Right lung (tissue), 2 donors: ENCODE measurements at regions not wholly inside any gene's neighbourhood (a gene's known extent, or its start where the extent isn't known, plus 50 kb on each side); places are given as distances from the start of the nearest gene placed in this dataset.

Source experiments
- DNase-seq, 2 donors: peaks; one replicate each; pipeline ENCODE4 v3.0.0-alpha.2; 2013

DNA sequence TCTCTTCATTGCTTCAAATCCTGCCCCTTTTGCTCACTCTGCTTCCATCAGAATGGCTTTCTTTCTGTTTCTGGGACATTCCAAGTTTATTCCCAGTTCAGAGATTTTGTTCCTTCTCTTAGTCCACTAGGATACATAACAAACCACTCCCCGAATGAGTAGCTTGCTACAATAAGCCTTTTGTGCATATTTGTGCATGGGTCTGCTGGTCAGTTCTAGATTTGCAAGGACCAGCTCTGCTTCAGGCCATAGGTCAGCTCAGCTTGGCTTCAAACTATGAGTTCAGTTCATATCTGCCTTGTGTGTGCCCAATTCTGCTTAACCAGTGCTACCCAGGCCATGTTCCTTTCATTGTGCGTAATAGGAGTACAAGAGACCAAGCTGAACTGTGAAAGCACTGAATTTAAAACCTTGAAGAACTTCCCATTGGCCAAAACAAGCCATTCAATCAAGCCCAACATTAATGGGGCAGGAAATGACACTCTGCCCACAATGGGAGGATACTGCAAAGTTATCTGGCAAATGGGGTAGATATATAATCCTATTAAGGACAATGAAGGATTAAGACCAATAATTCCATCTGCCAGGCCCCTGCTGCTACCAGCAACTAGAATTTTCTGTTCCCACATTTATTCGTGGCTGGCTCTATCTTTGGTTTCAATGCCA, 328.8 kb downstream of the PRELID2 start:
- no peak for DNase-seq

DNA sequence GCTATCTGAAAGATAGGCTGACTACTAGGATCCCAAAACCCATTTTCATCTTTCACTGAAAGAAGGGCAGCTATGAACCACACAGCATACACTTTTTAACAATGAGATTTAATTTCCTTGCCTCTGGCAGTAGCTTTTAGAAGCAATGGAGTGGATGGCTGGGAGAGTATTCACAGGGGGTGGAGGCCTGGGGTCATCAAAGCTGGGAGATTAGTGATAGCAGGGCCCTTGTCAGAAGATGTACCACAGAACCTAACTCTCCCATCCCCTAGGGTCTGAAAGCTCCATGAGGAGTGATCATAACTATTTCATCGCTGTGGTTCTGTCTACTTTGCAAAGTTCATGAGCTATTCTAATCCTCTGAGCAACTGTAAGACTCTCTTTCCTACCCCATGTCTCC, 332.2 kb downstream of the PRELID2 start:
- DNase-seq = no peak

DNA sequence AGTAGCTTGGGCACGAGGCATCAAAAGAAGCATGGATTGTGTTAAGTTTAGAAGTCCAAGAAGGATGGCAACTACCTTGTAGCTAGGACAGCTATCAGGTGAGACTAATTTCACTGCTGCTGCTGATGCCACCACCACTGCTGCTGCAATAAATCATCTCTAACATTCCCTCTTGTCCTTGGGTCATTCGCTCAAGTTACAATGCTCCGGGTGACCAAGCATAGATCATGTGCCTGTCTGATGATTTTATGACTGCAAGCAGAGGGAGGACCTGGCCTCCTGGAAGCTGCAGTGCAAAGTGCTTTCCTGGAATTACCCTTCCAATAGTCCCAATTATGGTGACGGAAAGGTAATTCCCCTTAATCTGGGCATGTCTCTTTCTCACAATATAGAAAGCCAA, 334.4 kb downstream of the PRELID2 start:
- no peak for DNase-seq

DNA sequence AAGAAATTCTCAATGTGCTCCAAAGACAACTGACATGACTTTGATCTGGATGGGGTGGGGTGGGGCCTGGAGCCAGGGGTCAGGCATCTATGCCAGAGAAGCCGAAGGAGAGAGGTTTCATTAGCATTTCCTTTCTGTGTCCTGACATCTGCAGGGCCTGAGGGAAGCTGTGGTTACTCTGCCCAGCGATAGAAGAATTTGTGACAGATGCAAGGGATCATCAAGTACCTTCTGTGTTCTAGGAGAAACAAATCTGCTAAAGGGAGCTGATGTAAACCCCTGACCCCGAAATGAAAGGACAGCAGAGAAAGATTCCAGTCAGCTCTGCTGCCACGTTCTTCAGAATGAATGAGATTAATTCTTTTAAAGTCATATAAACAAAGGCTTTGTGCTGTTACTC, 335.7 kb downstream of the PRELID2 start:
- peak in 1 of 2 donors; percentile 7 for DNase-seq

DNA sequence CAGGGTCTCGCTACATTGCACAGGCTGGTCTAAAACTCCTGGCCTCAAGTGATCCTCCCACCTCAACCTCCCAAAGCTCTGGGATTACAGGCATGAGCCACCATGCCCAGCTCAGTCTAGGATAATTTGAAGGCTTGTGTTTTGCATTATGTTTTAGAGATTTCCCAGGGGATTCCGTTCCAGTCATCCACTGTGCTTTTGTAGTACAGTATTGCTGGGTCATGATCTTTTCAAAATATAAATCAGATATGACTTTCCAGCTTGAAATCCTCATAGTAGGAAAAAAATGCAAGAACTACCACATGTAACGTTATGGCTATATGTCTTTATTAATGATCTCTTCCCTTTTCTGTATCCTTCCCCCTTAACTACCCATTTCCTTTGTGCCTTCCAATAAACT, 338.1 kb downstream of the PRELID2 start:
- no peak for DNase-seq

DNA sequence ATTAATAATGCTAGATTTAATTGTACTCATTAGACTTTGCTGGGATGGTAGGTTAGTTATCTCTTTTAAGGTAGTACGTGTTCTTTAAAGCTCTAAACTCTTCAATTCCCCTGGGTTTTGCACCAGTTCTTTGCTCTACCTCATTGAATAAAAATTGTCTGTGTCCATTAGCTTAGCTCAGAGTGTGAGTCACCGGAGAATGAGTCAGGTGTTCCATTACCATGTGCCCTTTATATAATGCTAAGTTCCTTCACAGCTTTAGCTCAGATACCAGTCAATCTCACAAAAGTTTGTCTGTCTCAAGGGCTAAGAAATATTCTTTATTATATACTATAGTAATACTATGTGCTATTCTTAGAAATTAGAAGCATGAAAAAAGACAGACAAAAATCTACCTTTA, 339.4 kb downstream of the PRELID2 start:
- no peak for DNase-seq

DNA sequence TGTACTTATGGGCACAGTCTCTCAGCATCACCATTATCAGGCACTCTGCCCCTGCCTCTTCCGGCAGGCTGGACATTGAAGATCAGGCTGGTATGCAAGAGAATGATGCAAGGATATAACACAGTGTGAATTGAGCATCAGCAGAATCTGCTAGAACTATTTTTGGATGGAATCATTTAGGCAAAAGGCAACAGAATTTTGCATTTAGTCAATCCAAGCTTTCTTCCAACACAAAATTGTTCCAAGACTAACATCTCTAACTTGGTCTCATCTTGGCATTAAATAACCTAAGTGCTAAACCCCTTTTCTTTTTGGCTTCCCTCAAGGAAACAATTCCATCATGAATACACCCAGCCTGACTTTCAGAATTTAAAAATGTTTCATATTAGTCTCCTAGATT, 339.9 kb downstream of the PRELID2 start:
- no peak for DNase-seq

DNA sequence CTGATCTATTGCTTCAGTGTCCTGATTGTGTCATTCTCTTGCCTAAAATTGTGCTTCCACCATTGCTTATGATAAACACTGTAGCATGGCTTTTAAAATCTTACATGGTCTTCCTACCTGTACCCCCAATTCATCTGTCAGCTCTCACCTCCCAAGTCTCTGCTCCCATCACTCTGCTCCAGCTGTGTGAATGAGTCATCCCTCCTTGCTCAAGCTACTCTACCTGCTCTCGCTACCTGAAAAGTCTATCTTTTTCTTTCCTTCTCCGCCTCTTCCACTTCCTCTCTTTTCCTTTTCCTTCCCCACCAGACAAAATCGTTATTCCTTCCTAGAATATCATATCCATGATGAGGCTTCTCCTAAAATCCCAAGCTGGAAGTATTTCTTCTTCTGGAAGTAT, 341.7 kb downstream of the PRELID2 start:
- no peak for DNase-seq

DNA sequence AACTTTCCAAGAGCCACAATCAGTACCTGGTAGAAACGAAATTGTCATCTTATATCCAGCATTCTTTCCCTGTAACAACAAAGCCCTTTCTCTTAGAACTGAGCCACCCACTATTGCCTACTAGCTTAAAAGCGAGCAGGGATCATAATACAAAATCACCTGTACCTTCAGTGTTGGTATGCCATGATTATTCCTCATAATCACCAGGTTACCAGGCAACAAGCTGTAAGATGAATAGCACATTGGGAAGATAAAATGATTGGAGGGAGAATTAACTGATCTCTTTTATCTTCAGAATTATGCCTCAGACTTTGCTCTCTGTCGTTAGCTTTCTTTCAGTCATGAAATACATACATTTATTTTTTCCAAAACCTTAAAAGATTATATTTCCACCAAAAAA, 345.6 kb downstream of the PRELID2 start:
- DNase-seq = no peak

DNA sequence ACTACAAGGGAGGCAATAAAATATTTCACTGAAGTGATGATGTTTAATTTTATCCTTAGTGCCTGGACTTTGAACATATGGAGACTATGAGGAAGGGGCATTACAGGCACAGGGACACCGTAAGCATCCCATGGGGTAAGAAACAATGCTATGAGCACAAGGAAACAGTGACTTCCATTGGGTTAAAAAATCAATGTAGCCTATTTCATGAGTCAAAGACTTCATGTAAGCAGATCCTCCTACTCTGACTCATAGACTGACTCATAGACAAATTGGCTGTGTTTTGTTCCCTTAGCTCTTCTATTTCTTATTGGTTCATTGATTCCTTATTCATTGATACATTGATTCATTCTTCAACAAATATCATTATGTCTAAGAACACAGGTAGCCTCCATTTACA, 351.0 kb downstream of the PRELID2 start:
- DNase-seq = no peak

DNA sequence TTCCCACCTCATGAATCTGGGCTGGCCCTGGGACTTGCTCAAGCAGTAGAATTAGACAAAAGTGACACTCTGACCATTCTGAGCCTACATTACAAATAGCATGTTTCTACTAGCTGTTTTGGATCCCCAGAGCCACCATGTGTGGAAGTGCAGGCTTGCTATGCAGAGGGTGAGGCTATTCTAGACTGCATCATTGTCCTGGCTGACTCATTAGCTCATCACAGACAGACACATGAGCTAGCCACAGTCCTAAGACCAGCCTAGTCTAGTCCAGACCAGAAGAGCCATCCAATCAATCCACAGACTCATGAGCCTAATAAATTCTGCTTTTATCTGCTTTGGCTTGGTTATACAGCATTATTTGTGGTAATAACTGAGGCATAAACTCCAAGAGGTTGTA, 351.9 kb downstream of the PRELID2 start:
- DNase-seq = no peak

DNA sequence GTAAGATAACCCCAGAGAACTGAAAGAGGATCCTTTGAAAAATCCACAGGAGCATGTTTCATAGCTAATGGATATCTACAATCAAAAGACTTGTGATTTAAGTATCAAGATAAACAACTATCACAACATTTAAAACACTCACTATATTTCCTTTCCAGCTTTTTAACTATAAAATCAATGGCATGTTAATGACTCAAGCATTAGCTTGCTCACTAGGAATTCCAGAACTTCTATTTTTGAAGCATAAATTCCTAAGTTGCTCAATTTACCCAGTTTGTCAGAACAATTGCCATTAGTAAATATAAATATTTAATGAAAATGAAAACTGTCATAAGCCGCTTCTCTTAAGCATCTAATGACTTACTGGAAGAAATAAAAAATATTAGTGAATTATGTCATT, 355.3 kb downstream of the PRELID2 start:
- DNase-seq = no peak

DNA sequence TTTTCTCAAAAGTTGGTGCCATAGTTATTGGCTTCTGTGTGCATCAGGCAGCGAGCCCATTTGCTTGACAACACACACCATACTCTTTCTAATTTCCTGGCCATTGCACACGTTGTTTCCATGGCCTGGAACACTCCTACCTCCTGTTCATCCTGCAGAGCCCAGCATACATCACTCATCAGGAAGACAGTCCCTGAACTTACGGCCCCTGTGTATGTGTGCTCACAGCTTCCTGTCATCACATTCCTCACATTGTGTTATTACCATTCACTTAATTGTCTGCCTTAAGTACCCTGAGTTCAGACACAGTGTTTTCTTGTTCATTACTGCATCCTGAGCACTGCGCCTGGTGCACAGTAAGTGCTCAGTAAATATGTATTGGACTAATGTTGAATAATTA, 355.9 kb downstream of the PRELID2 start:
- no peak for DNase-seq

DNA sequence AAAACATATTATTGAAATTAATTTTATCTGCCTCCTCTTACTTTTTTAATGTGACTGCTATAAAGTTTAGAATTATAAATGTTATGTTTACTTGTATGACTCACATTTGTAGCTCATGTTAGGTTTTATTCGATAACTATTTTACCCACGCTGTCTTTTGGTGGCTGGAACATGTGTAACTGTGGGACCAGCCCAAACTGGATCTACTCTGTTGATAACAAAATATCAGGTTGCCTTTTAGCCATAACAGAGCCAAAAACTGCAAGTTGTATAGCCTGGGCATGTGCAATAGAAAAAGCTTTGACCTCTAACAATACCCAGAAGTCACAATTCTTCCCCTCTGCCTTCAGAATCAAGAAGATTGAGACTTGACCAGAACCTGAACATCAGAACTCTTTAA, 356.5 kb downstream of the PRELID2 start:
- no peak for DNase-seq

DNA sequence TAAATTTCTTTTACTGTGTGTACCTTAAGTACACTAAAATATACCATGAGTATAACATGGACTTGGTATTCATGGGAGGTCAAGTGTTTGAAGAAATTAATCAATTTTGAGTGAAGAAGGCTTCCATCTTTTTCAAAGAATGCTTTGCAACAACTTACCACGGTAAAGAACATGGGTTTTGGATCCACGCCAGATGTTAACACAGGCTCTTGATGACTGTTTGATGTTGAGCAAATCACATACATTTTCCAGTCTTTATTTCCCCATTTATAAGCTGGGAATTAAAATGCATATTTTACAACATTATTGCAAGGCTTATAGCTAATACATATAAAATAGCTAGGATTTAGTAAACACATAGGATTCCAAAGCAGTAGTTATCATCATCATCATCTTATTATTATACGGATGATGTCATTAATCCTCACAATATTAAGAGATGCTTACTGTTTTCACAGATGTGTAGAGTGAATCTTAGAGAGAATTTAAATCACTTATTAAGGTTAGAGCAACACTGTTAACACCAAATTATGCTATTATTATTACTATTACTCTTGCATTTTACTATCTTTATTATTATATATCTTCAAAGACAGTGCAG, 362.0 kb downstream of the PRELID2 start:
- DNase-seq = no peak

DNA sequence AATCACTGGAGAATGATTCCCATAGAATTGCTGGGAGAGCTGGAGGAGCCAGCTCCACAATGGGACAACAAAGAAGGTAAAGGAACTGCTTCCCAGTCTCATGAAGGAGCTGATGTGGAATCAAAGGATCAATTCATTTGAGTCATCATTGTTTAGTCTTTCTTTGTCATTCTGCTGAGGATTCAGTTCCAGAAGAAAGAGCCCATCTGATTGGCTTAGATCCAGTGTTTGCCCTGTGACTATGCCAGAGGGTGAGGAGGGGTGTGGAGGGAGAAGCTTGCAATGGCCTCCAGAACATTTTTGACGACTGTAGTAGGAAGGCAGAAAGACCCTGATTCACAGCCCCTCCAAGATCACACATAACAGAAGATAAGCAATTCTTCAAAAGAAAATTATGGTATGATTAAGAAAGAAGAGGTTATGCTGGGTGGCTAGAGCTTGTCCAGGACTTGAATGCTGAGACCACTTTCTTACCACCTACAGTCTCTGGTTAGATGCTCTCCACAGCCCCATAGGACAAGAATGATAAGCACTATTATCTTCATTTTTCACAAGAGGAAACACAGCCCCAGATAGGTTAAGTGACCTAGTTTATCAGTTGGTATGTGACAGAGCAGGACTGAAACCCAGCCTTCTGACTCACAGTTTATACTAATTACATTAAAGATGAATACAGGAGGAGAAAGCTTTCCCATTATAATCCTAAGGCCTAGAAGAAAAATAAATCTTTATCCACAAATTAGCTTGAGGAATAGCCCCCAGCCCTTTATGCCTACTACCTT, 363.1 kb downstream of the PRELID2 start:
- DNase-seq = no peak

DNA sequence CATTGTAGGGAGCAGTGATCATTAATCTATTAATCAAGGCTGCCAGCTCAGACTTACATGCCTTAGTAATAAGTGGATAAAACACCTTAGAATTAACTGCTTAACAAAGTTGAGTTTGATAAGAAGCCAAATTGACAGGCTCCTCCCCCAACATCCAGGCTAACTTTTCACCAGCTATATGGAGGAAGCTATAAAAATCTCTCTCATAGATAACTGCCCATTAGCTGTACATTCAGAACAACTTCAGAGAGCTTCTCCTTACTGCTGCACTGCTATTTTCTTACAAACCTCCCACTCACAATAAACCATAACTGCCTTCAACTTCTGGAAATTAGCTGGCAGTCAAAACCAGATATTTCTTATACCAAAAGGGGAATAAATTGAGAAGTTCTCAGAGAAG, 364.1 kb downstream of the PRELID2 start:
- no peak for DNase-seq

DNA sequence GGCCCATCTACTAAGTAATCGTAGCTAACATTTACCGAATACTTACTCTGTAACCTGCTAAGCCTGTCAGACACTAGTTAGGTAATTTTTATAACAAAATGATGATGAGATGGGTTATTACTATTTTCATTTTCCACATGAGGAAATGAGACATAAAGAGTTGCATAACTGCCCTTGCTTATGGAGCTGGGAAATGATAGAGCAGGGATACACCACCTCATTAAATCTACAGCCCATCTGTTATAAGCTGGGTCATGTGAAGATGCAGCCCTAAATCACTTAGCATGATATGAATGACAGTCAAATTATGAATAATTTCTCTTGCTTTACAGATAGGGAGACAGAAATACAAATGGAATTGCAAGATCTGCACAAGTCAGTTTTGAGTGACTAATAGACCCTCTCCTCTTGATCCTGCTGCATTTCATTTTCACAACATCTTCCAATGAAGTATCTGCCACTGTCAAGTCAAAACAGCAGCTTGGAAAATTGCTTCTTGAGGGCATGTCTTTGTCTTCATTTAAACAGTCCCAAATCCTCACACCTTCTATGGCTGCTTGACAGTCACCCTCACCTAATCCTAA, 364.7 kb downstream of the PRELID2 start:
- DNase-seq = no peak

DNA sequence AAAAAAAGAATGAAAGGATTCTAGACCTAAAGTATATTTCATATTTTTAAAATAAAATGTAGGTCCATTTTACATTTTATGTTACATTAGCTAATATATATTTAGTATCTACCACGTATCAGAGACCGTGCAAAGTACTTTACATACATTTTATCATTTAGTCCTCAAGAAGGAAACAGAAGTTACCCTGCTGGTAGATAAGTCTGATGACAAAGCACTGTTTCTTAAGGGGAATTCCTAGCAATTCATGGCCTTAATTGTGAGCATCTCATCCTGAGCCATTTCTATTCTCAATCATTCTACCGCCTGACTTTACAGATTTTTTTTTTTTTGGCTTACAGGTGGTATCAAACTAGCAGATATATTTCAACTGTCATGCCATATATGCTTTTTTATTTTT, 367.7 kb downstream of the PRELID2 start:
- no peak for DNase-seq

DNA sequence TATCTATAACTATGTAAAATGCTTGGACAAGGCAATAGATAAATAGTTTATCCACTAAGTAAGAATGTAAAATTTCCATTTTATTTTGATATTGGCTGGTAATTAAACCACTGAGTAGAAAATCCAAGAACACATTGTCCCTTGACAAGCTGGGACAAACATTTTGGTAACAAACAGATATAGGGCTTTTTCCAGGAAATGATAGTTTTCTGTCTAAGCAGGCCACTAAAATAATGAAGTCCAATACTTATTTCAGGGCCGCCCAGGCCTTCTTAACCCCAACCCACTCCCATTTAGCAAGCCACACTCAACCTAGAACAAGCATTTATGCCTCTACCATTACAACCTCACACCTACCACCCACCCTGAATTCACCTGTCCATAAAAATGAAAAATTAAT, 368.6 kb downstream of the PRELID2 start:
- no peak for DNase-seq

DNA sequence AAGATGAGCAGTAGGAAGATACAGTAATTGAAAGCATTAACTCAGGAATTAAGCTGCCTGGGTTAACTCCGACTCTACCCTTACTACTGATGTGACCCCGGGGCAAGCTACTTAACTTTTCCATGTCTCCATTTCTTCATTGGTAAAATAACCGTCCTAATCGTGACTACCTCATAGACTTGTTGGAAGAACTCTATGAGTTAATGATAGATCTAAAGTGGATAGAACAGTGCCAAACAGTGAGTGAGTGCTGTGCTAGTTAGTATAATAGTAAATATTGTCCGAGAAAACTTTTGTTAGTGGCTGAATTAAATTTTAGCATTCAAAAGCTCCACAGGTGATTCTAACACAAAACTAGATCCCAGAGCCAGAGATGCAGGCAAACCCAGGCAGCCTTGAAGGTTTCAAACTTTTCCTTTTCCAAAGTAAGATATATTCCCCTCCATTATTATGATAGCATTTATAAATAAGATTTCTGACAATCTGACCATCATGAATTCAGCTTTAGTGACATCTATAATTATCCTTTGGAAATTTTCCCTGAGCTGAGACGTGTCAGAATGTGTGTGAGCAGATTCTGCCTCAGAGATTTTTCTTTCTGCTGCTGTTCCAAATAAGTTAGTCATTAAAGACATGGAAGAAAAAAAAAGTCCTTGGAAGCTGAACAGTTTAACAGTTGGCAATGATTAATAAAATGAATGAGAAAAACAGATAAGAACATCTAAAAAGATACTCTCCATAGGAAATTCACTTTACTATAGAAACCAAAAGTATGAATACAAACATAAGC, 369.5 kb downstream of the PRELID2 start:
- no peak for DNase-seq

DNA sequence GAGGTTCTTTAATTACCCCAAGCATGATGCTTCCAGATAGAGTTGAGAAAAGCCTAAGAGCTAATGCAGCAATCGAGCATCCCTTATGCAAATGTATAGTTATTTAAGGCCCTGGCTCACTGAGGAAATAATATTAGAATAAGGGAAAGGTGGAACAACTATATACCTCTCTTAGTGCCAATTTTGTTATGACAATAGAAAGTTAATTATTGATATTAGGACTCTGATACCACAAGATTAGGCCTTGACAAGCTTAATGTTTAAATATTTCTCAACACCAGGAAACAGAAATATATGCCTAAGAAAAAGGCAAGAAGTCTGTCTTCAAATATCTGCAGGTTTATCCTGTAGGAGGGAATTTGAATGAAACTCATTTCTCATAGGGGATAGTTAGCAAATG, 371.0 kb downstream of the PRELID2 start:
- no peak for DNase-seq
